HG03097 (cell line): ENCODE measurements at regions not wholly inside any gene's neighbourhood (a gene's known extent, or its start where the extent isn't known, plus 50 kb on each side); places are given as distances from the start of the nearest gene placed in this dataset.

Experiments
- ATAC-seq: cut with Tn5 transposase; IDR thresholded peaks from one replicate; pipeline ENCODE4 v1.9.1; 2021; ENCODE audit not compliant: unreplicated experiment, low FRiP score

DNA sequence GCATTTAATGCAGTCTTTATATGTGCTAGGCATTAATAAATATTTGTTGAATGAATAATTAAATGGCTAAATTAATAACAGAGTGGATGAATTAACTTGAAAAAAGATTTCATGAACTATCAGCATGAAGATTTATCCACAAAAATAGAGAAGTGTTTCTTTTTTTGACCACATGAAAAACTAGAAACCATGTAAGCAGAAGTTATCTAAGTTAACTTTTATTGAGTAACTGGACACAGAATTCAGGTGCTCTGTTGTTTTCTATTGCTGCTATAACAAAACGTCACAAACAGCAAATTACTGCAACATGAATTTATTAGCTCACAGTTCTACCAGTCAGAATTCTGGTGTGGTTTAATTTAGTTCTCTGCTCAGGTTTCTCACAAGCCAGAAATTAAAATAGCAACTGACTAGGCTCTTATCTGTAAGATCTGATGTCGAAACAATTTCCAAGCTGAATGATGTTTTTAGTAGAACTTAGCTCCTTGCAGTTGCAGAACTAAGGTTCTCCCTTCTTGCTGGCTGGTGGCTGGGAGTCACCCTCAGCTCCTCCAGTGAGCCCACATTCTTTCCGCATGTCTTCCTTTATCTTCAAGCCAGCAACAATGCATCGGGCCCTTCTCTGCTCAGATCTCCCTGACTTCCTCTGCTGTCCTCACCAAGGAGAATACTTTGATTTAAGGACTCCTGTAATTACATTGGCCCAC lies 810.2 kb upstream of the ALCAM start:
- no peak for ATAC-seq

DNA sequence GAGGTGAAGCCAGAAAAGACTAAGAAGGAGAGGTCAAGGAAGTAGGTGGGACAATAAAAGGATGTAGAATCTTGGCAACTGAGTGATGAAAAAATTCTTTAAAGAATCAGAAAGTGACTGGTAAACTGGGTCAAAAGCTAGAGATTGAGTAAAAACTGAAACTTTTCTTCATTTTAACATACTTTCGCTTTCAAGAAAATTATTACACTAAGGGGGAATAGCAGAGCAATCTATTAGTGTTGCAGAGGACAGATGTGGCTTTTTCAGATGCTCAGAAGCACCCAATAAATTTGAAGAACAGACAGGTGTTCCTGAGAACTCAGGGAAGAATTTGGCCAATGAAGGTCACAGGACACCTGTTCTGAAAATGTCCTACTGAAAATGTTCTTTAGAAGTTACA lies 805.4 kb upstream of the ALCAM start:
- ATAC-seq, result no peak

DNA sequence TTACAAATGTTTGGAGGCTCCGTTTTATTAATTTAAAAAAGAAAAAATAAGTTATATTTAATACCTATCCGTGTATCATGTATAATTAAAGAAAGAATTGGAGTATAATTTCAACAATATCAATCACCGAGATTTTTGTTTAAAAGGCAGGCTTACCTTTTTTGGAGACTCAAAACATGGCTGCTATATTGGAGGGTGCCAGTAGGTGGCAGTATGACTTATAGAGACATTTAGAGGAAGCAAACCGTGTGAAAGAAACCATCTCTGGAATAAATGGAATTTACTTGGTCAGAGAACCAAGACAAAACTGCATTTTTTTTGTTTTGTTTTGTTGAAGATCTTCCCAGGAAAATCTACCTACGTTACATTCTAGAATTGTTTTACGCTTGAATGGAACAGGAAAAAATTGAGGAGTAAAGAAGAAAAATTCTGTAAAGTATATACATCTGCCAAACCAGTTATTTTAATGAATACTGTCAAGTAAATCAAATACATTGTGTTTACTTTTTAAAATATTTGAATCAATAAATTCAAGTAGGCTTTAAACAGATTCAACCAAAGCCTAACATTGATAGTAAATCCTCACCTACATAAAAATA lies 802.6 kb upstream of the ALCAM start:
- no peak for ATAC-seq

DNA sequence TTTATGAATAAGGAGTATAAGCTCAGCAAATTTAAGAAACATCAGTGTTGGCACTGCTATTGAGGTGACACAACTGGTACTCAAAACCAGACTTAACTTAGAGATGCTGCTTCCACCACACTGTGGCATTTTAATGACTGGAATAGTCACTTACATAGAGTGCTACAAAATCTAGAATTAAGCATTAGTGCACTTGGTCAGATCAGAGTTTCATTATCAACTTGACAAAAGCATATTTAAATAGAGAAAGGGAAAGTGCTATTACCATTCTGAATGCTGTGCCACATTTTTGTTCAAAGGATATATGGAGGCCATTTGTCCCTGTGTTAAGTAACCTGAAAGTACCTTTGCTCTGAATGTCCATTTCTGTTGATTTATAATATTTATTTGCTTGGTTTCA lies 800.7 kb upstream of the ALCAM start:
- no peak for ATAC-seq

DNA sequence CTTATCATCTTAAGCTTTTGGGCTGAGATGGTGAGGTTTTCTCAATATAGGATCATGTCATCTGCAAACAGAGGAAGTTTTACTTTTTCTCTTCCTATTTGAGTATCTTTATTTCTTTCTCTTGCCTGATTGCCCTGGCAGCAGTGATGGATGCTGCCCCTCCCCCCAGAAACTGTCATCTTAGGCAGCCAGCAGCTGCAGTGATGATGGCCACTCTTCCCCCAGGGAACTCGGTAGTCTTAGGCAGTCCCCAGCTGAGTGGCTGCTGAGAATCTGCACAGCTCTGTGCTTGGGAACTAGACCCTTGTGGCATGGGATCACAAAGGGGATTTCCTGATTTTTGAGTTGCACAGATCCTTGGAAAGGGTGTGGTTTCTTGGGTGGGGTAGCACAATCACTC lies 791.1 kb upstream of the ALCAM start:
- ATAC-seq, result no peak

DNA sequence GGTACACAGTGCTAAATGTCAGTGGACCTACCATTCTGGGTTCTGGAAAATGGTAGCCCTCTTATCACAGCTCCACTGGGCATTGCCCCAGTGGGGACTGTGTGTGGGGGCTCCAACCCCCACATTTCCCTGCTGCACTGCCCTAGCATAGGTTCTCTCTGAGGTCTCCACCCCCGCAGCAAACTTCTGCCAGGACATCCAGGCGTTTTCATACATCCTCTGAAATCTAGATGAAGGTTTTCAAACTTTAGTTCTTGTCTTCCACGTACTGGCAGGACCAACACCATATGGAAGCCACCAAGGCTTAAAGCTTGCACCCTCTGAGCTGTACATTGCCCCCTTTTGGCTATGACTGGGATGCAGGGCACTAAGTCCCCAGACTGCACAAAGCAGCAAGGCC lies 788.2 kb upstream of the ALCAM start:
- ATAC-seq, result no peak

DNA sequence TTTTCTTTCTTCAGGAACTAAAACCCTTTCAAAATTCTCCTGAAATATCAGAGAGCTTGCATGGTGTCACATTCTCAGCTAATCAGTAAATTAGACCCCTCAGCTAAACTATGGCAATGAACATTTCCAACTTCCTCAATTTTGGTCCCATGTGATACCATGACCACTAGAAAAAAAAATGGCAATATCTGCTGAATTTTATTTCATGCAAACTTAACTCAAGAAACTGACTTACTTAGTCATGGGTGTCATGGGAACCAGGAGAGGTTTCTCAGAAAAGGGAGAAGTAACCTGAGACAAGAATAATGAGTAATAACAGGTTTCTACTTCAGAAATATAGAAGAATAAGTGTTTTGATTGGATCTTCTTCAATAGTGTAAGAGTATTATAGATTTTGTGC lies 784.6 kb upstream of the ALCAM start:
- ATAC-seq, result no peak

DNA sequence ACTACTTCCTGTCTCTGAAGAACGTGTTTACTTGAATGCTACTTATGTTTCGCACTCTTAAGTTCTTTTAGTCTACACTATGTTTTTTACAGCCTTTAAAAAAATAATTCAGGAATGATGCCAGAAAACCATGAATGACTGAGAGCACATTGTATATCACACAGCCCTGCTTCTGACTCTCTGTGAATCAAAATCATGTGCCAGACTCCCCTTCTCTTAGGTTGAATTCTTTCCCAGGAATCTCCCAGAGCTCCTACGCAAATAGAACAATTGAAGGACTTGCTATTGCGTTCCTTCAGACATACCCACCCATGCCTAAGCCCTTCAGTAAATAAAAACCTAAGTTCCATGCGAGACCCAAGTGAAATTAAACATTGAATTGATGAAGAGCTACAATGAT lies 782.0 kb upstream of the ALCAM start:
- no peak for ATAC-seq

DNA sequence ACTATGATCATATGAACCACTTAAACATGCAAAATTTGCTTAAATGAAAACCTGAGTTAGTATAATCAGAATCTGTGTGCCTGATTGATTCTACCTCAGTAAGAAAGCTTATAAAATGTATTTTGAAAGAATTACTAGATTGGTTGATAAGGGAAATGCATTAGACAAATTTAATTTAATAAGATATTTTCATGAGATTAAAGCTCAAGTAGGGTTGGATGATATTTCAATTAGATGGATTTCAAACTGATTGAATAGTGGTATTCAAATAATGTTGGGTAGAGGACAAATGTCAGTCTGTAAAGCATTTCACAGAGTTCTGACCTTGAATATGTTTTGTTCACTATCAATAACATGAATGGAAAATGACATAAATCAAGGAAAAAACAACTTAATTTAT lies 780.4 kb upstream of the ALCAM start:
- no peak for ATAC-seq

DNA sequence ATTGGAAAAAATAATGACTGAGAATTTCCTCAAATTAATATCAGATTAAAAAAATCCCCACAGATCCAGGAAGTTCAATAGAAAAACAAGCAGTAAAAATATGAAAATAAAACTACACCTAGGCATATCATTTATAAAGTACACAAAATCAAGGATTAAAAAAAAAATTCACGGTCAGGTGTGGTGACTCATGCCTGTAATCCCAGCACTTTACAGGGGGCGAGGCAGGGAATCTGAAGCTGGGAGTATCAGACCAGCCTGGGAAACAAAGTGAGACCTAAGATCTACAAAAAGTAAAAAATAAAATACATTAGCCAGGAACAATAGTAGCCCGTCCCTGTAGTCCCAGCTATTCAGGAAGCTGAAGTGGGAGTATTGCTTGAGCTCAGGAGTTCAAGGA lies 778.3 kb upstream of the ALCAM start:
- no peak for ATAC-seq

DNA sequence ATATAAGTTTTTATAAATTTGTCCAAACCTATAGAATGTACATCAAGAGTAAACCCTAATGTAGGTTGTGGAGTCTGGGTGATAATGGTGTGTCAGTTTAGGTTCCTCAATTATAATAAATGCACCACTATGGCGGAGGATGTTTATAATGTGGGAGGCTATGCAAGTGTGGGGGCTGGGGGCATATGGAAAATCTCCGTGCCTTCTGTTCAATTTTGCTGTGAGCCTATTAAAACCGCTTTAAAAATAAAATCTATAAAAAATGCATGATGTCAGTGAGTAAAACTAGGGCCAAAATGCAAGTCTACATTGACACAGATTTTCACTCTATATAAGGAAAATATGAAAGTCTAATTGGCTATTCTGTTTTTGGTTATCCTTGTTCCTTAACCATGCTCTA lies 774.9 kb upstream of the ALCAM start:
- ATAC-seq, result no peak

DNA sequence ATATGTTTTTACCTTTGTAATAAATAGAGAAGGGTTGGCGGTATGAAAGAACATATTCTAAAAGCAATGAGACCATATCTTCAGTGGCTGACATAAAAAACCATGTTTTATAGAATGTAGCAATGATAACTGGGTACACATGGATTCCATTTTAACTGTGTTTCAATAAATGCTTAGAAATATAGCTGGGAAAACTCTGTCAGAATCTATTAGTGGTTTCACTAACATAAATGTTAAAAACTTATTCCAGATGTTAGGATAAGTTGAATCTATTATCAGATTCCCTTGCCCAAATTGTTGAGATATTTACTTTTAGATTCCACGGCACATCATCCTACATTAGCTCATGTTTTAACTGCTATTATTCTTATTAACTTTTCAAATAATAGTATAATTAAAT lies 772.2 kb upstream of the ALCAM start:
- ATAC-seq, result no peak

DNA sequence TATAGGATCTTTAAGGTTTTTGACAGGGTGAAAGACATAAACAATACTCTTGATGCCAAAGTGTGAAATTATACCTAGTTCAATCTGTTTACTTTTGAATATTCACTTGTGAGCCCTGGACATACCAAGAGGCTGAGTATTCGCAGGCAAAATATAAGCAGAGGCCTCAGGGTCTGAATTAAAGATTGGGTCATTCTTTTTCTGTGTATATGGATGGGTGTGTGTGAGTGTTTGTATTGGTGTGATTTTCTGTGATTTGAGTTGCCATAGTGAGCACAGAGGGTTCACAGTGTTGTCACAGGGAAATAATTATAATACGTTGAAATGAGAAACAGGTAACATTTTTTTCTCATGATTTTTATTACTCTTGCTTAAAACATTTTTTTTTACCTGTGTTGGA lies 770.7 kb upstream of the ALCAM start:
- no peak for ATAC-seq

DNA sequence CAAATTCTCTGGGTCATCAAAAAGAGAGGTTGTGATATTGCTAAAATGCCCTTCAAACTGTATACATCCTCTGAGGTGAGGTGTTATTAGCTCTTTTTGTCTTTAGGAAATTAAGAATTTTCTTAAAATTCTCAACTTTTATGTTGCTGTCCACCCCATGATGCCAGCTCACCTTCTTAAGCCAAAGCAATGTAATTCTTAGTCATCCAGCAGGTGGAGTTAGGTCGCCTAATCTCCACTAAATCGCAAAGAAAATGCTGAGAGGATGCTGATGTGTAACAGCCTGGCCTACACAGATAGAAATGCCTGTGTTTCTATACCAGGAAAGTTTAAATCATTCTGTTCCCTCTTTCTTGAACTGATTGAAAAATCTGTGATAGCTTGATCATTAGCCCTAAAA lies 770.2 kb upstream of the ALCAM start:
- peak; percentile 83 for ATAC-seq

DNA sequence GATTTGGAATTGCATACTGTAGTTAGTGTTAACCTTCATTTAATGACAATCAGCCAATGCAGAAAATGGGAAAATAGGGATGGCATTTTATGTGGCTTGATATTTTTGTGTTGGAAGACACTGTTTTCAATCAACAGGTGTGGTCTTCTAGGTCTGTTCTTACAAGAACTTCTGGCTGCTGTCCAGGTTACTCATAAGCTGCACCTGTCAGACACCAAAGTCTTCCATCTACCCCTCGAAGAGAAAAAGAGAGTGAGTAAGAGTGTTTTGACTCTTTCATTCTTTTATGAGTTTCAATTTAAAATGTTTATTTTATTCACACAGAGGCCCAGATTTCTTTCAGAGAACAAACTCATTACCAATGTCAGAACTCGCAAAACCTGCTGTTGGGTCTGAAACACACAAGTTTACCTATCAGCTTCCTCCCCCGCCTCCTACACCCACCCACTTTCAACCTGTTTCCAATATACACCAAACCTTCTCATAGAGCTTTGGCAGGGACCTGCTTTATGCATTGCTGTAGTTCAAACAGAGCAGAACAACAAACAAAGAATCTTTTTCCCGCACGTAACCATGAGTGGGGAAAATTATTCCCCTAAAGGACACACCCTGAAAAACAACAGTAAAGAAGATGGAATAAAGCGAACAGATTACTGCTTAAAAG lies 767.7 kb upstream of the ALCAM start:
- ATAC-seq, result no peak

DNA sequence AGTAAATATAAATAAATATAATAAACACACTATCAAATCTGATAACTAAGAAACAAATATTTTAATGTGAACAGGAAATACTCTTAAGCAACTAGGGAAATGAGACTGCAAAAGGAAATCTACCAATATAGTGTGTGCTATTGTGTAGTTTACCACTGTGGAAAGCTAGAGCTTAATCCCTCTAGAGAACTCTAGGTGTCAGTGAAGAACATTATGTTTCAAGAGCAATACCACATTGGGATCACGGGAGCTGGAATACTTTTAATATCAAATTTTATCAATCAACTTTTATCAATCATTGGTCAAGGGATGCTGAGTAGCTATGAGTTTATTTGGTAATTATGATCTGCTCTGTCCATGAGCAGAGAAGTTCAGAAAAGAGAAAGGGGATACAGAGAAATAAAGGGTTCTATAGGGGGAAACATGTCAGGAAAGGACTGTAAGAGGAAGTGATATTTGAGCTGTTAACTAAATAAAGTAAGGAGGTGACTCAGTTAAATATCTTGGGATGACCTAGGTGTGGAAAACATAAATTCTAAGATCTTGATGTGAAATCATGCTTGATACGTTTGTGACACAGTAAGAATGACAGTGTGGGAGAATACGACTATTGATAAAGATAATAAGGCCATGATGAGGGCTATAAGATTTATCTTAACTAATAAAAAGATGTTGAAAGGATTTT lies 762.2 kb upstream of the ALCAM start:
- ATAC-seq, result no peak

DNA sequence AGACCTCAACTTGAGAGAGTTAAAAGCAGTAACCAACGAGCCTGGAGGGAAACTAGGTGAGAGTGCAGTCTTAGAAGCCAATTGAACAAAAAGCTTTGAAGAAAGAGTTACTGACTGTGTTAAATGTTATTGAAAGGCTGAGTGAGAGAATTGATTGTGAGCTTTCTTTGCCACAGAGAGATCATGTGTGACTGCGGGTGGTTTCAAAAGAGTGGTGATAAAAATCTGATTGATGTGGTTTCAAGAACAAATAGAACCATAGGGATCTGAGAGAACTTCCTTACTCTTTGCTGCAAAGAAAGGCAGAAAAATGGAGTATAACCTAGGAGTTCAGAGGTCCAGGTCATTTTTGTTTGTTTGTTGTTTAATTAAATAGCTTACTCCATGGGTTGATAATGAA lies 759.9 kb upstream of the ALCAM start:
- ATAC-seq, result no peak

DNA sequence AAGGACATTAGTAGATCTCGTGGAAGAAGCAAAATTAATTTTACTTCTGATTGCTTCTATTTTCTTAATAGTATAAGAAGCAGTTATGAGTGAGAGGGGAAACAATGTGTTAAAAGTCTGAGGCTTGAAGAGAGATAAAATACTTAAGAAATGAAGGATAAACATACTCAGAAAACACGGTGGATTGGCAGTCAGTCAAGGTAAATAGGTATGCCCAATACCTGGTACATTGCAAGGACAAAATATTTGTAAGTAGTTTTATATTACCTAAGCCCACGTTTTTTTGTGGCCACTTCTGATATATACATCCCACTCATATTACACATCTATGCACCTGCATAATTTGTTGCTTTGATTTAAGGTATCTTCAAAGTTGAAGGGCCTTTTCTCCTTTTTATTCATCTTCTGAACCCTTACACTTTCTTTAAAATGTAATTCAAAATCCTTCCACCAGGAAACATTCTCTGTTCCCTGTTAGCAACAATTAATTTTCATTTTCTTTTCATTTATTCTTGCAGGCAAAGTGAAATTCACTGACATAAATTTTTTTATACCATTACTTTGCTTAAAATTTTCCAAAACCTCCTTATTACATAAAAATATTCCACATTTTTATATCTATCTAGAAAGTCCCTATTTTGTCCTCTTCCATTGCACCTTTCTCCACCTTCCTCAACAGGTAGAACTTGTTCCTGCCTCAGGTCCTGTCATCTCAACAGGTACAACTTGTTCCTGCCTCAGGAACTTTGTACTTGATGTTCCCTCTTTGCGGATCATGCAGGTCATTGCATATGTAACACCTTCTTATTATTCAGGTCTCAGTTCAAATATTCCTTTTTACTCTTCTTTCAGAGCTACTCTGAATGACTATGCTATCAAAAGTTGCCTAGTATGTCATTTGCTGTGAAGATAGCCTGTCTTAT lies 755.7 kb upstream of the ALCAM start:
- ATAC-seq, result no peak

DNA sequence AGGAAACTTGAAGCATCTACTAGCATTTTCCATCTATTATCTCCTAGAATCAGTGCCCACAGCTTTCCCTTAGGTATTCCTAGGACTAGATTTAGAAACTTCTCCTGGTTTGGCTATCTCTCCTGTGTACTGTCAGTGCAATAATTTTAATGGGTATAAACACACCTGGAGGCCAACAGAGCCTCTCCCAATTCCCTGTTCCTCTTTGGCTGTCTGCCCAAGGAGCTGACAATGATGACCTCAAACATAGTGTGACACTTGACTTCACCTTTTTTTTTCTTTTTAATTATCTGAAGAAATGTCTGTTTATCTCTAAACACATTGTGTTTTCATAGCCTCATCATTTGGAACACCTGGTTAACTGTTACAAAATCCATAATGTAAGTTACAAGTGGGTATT lies 754.5 kb upstream of the ALCAM start:
- ATAC-seq, result no peak

DNA sequence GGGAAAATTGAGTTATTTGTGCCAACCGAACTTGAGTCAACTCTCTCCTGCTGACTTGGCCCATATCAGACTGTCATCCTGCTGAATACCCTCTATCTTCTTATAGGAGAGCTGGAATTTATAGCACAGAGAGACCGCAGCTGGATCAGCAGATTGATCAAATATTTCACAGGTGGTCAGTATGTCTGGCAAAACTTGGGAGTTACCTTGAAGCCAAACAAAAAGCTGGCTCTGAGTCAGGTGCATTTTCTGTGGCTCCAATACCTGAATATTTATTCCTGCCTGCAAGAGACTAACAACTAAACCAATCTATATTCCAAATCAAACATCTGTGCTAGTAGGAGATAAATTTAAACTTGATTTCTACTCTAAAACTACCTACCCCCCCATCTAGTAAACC lies 752.1 kb upstream of the ALCAM start:
- ATAC-seq, result no peak
